PC-3 (cell line): ENCODE measurements at regions not wholly inside any gene's neighbourhood (a gene's known extent, or its start where the extent isn't known, plus 50 kb on each side); places are given as distances from the start of the nearest gene placed in this dataset.

Experiments
- ATAC-seq: fragments of 200-7000 bp; cut with Tn5 transposase; 2 replicates; pipeline ENCODE4 v1.9.1; 2020; ENCODE audit warnings: mild to moderate bottlenecking, moderate library complexity
- BruUV-seq: library from RNA; stranded (reverse); fragments of 400-500 nt; replicated peaks from 2 replicates; lab custom pipeline; 2021; lab: Mats Ljungman, UMichigan
- CTCF ChIA-PET: fragments of 300-600 bp; sonication (Branson Sonifier 250); formaldehyde crosslinking; loops from one replicate; lab custom pipeline; 2022; ENCODE audit warnings: antibody characterized with exemption; lab: Charles Lee
- POLR2A ChIA-PET: fragments of 300-600 bp; sonication (Branson Sonifier 250); formaldehyde crosslinking; loops from one replicate; lab custom pipeline; 2022; ENCODE audit warnings: antibody characterized with exemption; ENCODE audit not compliant: unreplicated experiment; lab: Charles Lee
- DNase-seq: peaks from one replicate; pipeline ENCODE4 v3.0.0-alpha.2; 2015
- H2AFZ ChIP-seq: fragments of 300-600 bp; sonication (generic); 2 replicates; pipeline ENCODE4 v1.6.0; 2016; ENCODE audit warnings: antibody characterized with exemption, low read length
- H3F3A ChIP-seq: fragments of 300-600 bp; sonication (generic); one replicate; pipeline ENCODE4 v1.6.0; 2017; ENCODE audit warnings: antibody characterized with exemption, low read length, control low read depth, mild to moderate bottlenecking; ENCODE audit not compliant: unreplicated experiment
- H3K27ac ChIP-seq: fragments of 300-600 bp; sonication (generic); 2 replicates; pipeline ENCODE4 v1.5.1; 2016; ENCODE audit warnings: mild to moderate bottlenecking, low read length
- H3K27me3 ChIP-seq: fragments of 300-600 bp; sonication (generic); 2 replicates; pipeline ENCODE4 v1.6.1; 2016; ENCODE audit warnings: low read length, mixed read lengths
- H3K36me3 ChIP-seq: fragments of 300-600 bp; sonication (generic); 2 replicates; pipeline ENCODE4 v1.6.1; 2016; ENCODE audit warnings: low read depth, mixed run types, low read length, mixed read lengths
- H3K4me1 ChIP-seq: fragments of 300-600 bp; sonication (generic); 2 replicates; pipeline ENCODE4 v1.5.1; 2016; ENCODE audit warnings: low read length; ENCODE audit not compliant: insufficient read depth
- H3K4me2 ChIP-seq: fragments of 300-600 bp; sonication (generic); 2 replicates; pipeline ENCODE4 v1.6.0; 2016; ENCODE audit warnings: low read length
- H3K4me3 ChIP-seq: fragments of 300-600 bp; sonication (generic); 2 replicates; pipeline ENCODE4 v1.5.1; 2016; ENCODE audit warnings: mild to moderate bottlenecking, low read length, mixed read lengths
- H3K79me2 ChIP-seq: fragments of 300-600 bp; sonication (generic); 2 replicates; pipeline ENCODE4 v1.6.1; 2017; ENCODE audit warnings: low read length, mixed read lengths
- H3K9ac ChIP-seq: fragments of 300-600 bp; sonication (generic); 2 replicates; pipeline ENCODE4 v1.6.0; 2016; ENCODE audit warnings: mild to moderate bottlenecking, low read length
- H3K9me2 ChIP-seq: fragments of 300-600 bp; sonication (generic); replicated peaks from 2 replicates; pipeline ENCODE4 v1.6.1; 2016; ENCODE audit warnings: mixed run types, low read length, mixed read lengths
- H3K9me3 ChIP-seq: fragments of 300-600 bp; sonication (generic); 2 replicates; pipeline ENCODE4 v1.6.1; 2016; ENCODE audit warnings: low read length, mixed read lengths
- H4K20me1 ChIP-seq: fragments of 300-600 bp; sonication (generic); 2 replicates; pipeline ENCODE4 v1.6.1; 2016; ENCODE audit warnings: low read length, mixed read lengths
- EZH2 ChIP-seq: fragments of 300-600 bp; sonication (generic); IDR thresholded peaks from one replicate; pipeline ENCODE4 v1.6.1; 2017; ENCODE audit warnings: antibody characterized with exemption, mild to moderate bottlenecking, low read length; ENCODE audit not compliant: unreplicated experiment
- EZH2phosphoT487 ChIP-seq: fragments of 300-600 bp; sonication (generic); IDR thresholded peaks from 2 replicates; pipeline ENCODE4 v1.6.1; 2018; ENCODE audit warnings: mild to moderate bottlenecking, antibody characterized with exemption, low read length, borderline replicate concordance
- intact Hi-C: fragments of 100-400 bp; cut with micrococcal nuclease; formaldehyde crosslinking; loops from 2 replicates; pipeline ENCODE4 v1.9.0; 2023
- TF ChIP-seq, protein P1 (sequence below): fragments of 300-600 bp; sonication (generic); conservative IDR thresholded peaks from 2 replicates; pipeline ENCODE4 v1.5.1; 2017; ENCODE audit warnings: antibody characterized with exemption, low read depth, mild to moderate bottlenecking, low read length

DNA sequence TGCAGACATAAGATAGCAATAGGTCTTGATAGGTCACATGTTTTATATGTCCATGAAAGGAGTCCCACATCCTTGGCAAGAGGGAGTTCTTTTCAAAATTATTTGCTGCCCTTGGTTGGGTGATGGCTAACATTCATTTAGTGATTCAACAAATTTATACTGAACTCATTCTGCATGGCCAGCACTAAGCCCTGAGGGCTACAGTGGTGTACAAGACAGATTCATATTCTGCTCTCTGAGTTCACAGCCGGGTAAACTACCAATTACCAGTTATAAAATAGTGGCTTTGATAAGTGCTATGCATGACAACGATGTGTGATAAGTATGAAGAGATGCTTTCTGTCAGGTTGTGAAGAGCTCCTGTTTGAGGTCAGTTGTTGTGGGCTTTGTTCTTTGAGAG, 340.0 kb downstream of the GABRG2 start:
- Histone ChIP-seq H3K27ac (no peak overlapping the region), H3K4me3 (no peak overlapping the region), H3K9me3 (no peaks in the 10 kb centered on the region), H3K79me2 (no peaks in the 10 kb centered on the region), H3F3A (no peaks in the 10 kb centered on the region), H3K4me2 (no peak overlapping the region), H3K27me3 (no peaks in the 10 kb centered on the region), H2AFZ (no peak overlapping the region), H3K36me3 (no peaks in the 10 kb centered on the region), H3K4me1 (no peaks in the 10 kb centered on the region), H4K20me1 (no peaks in the 10 kb centered on the region), H3K9me2 (no peaks in the 10 kb centered on the region), H3K9ac (no peak overlapping the region)
- CTCF ChIA-PET: no interaction called here
- POLR2A ChIA-PET: no interaction called here
- ATAC-seq (no peak), DNase-seq (no peak)
- BruUV-seq: no TSS peak
- intact Hi-C loops: no loop called here
- TF ChIP-seq, protein P1, sequence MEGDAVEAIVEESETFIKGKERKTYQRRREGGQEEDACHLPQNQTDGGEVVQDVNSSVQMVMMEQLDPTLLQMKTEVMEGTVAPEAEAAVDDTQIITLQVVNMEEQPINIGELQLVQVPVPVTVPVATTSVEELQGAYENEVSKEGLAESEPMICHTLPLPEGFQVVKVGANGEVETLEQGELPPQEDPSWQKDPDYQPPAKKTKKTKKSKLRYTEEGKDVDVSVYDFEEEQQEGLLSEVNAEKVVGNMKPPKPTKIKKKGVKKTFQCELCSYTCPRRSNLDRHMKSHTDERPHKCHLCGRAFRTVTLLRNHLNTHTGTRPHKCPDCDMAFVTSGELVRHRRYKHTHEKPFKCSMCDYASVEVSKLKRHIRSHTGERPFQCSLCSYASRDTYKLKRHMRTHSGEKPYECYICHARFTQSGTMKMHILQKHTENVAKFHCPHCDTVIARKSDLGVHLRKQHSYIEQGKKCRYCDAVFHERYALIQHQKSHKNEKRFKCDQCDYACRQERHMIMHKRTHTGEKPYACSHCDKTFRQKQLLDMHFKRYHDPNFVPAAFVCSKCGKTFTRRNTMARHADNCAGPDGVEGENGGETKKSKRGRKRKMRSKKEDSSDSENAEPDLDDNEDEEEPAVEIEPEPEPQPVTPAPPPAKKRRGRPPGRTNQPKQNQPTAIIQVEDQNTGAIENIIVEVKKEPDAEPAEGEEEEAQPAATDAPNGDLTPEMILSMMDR: no peak
- TF ChIP-seq EZH2: no peak
- TF ChIP-seq EZH2phosphoT487: no peak

DNA sequence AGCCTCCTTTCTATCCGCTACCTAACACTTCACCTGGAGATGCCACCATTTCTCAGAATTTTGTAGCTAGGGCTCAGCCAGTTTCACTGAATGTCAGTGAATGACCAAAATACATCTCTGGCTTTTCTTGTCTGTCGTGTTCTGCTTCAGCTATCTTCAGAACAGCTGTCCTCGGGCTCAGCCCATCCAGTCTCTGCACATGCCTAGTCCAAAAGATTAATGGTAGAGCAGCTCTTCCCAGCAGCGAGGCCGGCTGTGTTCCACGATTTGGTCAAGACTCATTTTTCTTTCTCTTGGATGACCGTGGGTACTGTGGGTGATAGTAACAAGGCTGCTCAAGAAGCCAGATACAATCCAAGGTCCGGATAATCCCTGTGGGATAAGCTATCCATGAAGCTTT, 342.8 kb downstream of the GABRG2 start:
- H3K36me3 ChIP-seq: no peaks in the 10 kb centered on the region
- intact Hi-C loops: no loop called here
- CTCF ChIA-PET: no interaction called here
- H3K9ac ChIP-seq: no peak overlapping the region
- no peak overlapping the region for H3K27ac ChIP-seq
- no peak overlapping the region for H3K4me3 ChIP-seq
- no peaks in the 10 kb centered on the region for H4K20me1 ChIP-seq
- no peaks in the 10 kb centered on the region for H3K27me3 ChIP-seq
- POLR2A ChIA-PET: no interaction called here
- no peak overlapping the region for H3K4me2 ChIP-seq
- ATAC-seq (no peak), DNase-seq (no peak)
- 0 out of 2 replicates have a peak, but pooled peaks cover 3% of the 10 kb centered on the region for H3K9me3 ChIP-seq
- no peak overlapping the region for H2AFZ ChIP-seq
- TF ChIP-seq EZH2phosphoT487: no peak
- no peak for TF ChIP-seq EZH2
- TF ChIP-seq, protein P1: no peak
- BruUV-seq: no TSS peak
- H3K4me1 ChIP-seq: no peaks in the 10 kb centered on the region
- H3K9me2 ChIP-seq: no peaks in the 10 kb centered on the region
- no peaks in the 10 kb centered on the region for H3K79me2 ChIP-seq
- H3F3A ChIP-seq: no peaks in the 10 kb centered on the region

DNA sequence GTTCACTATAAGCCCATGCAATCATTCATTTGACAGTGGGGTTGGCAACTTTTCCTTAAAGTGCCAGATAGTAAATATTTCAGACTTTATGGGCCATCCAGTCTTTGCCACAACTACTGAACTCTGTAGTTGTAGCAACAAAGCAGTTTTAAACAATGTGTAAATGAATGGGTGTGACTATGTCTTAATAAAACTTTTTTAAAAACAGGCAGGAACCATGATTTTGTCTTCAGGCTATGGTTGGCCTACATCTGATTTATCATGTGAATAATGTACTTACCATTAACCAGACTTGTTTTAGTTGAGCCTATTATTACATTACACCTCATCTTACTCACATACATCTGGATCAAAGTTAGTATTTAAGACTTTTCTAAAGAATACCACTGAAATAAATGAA, 361.6 kb downstream of the GABRG2 start:
- Histone ChIP-seq H4K20me1 (no peaks in the 10 kb centered on the region), H3K27ac (no peak overlapping the region), H3K9me2 (0 out of 2 replicates have a peak, but pooled peaks cover 3% of the 10 kb centered on the region), H3K4me1 (no peaks in the 10 kb centered on the region), H3F3A (no peaks in the 10 kb centered on the region), H2AFZ (no peak overlapping the region), H3K9ac (no peak overlapping the region), H3K9me3 (0 out of 2 replicates have a peak, but pooled peaks cover 4% of the 10 kb centered on the region), H3K79me2 (no peaks in the 10 kb centered on the region), H3K36me3 (no peaks in the 10 kb centered on the region), H3K27me3 (no peaks in the 10 kb centered on the region), H3K4me3 (no peak overlapping the region), H3K4me2 (no peak overlapping the region)
- BruUV-seq: no TSS peak
- intact Hi-C loops: no loop called here
- POLR2A ChIA-PET: no interaction called here
- ATAC-seq (no peak), DNase-seq (no peak)
- CTCF ChIA-PET: no interaction called here
- TF ChIP-seq EZH2 (no peak), EZH2phosphoT487 (no peak)
- TF ChIP-seq, protein P1: no peak
